A204.1 (cell line): ENCODE measurements at regions not wholly inside any gene's neighbourhood (a gene's known extent, or its start where the extent isn't known, plus 50 kb on each side); places are given as distances from the start of the nearest gene placed in this dataset.

Experiments used
- FAIRE-seq: peaks from 2 replicates; lab custom pipeline; 2012; peaks lifted over from hg19 to GRCh38; lab: Jason Lieb, UNC

GRCh38 chr13:22447132-22447886 is 733.5 kb upstream of the SGCG start:
- FAIRE-seq, result no peak

GRCh38 chr13:22449251-22449650 is 731.5 kb upstream of the SGCG start:
- no peak for FAIRE-seq

DNA sequence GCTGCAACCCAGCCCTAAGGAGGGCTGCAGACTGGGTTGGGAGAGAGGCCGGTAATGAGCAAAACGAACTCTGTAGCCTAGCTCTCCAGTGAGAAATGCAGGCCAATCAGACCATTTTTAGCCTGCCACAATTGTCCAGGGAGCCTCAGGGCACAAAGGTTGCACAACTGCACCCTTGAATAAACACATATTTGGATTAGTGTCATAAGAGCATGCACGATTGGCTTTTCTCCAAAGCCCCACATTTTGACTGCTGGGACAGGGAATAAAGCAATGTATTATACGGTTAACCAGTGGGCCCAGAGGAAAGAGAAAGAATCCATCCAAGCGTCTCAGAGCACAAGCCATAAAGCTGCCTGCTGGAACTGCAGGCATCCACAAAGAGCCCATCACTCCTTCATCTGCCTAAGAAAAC is 729.4 kb upstream of the SGCG start:
- no peak for FAIRE-seq

- no peak for FAIRE-seq
These were observed 726.2 kb upstream of the SGCG start for GRCh38 chr13:22454586-22454985.

GRCh38 chr13:22455036-22455435 is 725.7 kb upstream of the SGCG start:
- no peak for FAIRE-seq

DNA sequence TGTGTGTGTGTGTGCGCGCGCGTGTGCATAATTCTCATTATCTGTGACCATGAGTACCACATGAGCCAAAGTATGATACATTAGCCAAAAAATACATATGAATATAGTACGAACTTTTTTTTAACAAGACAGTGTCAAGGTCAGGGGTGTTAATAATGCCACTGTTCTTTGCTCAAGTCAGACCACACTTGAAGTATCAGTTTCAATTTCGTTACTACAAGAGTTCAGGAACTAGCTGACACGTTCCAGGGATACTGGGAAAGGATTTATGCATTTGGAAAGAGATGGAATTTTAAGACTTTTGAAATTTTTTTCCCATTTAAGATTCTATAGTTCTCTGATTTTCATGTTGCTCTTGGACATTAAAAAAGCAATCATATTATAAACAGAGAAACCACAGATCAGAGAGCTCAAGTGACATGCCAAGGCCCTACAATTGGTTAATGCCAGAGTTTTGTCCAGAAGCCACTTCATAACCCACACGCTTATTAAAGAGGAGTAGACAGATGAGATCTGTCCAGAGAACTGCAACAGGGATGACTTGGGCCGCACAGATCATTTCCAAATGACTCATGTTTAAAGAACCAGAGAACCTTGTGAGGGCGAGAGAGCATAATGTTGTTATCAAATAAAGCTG is 718.8 kb upstream of the SGCG start:
- no peak for FAIRE-seq

DNA sequence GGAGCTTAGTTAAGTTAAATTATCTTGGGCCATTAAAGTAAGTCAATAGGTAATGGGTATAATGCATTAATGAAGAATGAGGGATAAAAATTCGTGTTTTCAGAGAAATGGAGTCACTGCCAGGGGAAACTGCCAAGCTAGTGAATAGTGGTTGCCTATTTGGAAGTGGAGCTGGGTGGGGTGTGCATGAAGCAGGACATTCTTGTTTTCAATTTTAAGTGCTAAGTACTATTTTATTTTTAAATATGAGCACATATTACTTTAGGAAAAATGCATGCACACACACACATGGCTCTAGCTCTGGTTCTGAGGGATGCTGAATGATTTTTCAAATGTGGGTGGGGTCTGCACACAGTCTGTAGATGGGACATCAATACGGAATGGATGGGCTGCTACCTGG is 717.7 kb upstream of the SGCG start:
- no peak for FAIRE-seq

DNA sequence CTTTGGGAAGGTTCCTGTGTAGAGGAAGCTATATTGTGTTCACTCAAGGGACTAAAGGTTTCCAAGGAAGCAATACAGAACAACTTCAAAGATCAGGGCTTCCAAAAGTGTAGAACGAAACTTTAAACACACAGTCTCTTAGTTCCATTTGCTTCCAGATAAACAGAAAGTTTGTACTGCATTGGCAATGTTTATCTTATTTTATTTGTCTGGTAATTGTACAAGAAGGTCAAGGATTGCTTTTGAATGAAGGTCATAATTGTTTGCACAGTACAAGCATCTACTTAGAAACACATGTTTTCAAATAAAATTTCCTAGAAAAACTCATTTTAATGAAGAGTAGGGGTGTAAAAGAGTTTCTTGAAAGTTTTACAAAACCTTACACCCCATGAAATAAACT is 712.7 kb upstream of the SGCG start:
- FAIRE-seq, result no peak

GRCh38 chr13:22468824-22469223 is 712.0 kb upstream of the SGCG start:
- FAIRE-seq, result no peak

GRCh38 chr13:22469452-22469851 is 711.3 kb upstream of the SGCG start:
- FAIRE-seq, result no peak

- no peak for FAIRE-seq
These were observed 710.7 kb upstream of the SGCG start for GRCh38 chr13:22470075-22470474.

DNA sequence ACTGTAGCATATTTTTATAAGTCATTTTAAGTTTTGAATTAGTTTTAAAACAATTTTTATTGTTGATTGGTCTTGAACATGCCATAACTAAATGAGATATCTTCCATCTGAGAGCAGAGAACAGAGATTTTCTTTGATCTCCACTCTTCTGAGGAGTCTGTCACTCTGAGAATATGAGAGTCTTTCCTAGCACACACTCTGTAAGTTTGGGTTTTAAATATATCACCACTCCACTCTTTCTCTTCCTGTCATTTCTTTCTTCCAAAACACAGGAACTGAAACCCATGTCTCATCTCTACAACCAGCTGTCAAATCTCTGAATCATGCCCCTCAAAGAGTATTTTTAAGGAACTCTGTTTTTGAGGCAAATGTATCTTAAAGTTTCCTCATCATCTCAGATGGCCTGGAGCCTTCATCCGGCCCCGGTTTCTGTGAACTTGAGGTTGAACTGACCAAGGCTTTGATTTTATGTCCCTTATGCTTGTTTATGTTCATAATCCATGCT is 698.2 kb upstream of the SGCG start:
- FAIRE-seq, result no peak

DNA sequence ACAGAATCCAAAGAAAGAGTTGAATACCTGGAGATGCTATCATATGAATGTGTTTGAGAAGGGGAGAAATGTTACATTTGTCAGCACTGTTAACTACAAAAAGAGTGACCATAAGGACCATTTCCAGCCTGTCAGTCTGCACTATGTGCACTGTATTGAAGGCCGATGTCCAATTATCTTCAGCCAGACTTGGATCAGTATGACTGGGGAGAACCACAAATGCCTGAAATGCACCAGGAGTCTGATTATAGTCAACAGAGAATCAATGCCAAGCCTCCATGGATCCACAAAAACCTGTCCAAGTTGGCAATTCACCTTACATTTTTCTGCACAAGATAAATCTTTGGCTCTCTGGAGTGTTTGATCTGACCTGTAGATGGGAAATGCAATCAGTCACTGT is 697.5 kb upstream of the SGCG start:
- no peak for FAIRE-seq

DNA sequence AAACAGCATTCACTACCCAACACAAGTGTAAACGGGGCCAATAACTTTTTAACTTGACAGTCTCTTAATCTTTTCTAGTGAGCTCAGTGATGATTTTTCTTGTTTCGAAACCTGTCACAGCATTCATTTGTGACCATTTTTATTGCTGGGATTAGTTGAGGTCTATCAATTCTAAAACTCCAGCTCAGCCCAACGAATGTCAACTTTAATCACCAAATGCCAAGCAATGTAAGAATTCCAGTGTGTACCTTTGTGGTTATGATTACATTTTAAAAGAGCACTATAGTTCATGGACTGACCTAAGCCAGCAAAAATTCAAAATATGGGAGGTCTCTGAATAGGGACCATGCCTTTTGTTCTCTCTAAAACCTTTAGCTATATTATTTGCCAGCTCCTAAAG is 694.3 kb upstream of the SGCG start:
- no peak for FAIRE-seq

- FAIRE-seq, result no peak
These were observed 692.8 kb upstream of the SGCG start for GRCh38 chr13:22487932-22488331.

DNA sequence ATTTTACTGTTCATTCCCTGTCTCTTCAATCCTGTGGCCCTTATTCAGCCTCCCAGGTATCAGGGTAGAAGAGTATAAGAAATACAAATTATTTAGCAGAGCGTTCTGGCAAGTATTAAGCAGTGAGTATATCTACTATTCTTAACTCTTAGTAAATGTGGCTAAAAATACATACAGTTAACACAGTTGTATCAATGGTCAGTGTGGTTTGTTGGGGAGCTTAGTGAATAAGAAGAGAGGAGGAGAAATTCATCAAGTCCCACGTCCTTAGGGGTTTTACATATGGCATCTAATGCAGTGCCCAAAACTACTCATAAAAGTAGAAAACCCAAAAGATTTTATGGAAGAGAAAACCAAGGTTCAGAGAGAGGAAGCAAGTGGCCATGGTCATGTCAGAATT is 691.0 kb upstream of the SGCG start:
- FAIRE-seq, result no peak

GRCh38 chr13:22495819-22496218 is 685.0 kb upstream of the SGCG start:
- no peak for FAIRE-seq

GRCh38 chr13:22496803-22497508 is 683.8 kb upstream of the SGCG start:
- no peak for FAIRE-seq

GRCh38 chr13:22497991-22498780 is 682.6 kb upstream of the SGCG start:
- no peak for FAIRE-seq

GRCh38 chr13:22499919-22500318 is 680.9 kb upstream of the SGCG start:
- no peak for FAIRE-seq

DNA sequence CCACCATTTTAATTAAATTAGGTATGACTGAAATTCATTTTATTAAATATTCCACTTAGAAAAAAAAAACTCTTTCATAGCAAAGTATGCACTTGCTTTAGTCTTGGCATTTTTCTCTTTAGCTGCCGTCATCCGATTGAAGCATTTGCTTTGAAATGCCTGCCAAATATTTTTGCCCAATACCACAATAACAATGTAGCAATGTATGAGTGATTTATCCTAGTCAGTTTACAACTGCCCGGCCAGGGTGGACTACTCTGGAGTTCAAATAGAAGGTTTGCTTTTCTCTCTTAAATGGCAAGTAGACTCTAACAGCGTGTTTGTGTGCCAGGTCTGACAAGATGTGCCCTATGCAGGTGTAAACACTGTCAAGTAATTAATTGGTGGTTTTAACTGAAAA is 675.3 kb upstream of the SGCG start:
- FAIRE-seq, result no peak

DNA sequence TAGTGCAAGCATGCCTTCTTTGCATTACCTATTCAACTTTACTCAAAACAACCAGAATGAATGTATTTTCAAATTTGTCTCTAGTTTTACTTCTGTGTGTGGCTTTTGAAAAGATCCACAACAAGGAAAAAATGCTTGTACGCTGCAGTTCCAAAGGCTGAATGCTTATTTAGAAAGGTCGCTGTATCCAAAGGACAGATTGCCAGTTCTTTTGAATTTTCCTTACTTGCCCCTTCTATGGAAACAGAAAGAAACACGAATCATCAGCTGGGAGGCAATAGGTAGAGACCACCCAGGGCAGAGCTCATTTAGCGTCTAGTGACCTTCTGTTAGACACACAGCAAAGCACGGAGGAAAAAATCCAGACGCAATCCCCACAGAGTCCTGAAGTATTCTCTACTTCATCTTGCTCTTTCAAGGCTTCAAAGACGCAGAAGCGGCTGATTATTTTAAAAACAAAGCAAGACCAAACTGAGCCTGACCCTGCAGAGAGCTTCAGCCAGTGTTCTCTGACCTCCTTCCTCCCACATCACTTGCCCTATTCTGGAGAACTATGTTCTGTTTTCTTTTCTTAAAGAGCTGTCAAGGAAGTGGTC is 674.6 kb upstream of the SGCG start:
- FAIRE-seq, result no peak
